NAMALWA (cell line): ENCODE measurements at regions not wholly inside any gene's neighbourhood (a gene's known extent, or its start where the extent isn't known, plus 50 kb on each side); places are given as distances from the start of the nearest gene placed in this dataset.
A peak's percentile ranks its signal among the peaks of the same experiment; 100 is the strongest.

ENCODE experiments used
- DNase-seq: peaks from one replicate; pipeline ENCODE4 v3.0.0-alpha.2; 2015; ENCODE audit warnings: low spot score

GRCh38 chr13:47044842-47045241 lies 148.0 kb upstream of the HTR2A start:
- no peak for DNase-seq

GRCh38 chr13:47039106-47039505 lies 142.3 kb upstream of the HTR2A start:
- no peak for DNase-seq

- no peak for DNase-seq
Measured at GRCh38 chr13:47038188-47038587, 141.3 kb upstream of the HTR2A start.

GRCh38 chr13:47036294-47037008 lies 139.6 kb upstream of the HTR2A start:
- peak; percentile 4 for DNase-seq

GRCh38 chr13:47033216-47033615 lies 136.4 kb upstream of the HTR2A start:
- DNase-seq, result no peak

GRCh38 chr13:47027780-47028437 lies 131.1 kb upstream of the HTR2A start:
- no peak for DNase-seq

- no peak for DNase-seq
Measured at GRCh38 chr13:47025791-47026447, 129.1 kb upstream of the HTR2A start.

GRCh38 chr13:47019977-47020376 lies 123.1 kb upstream of the HTR2A start:
- no peak for DNase-seq

GRCh38 chr13:47017476-47017875 lies 120.6 kb upstream of the HTR2A start:
- no peak for DNase-seq

- DNase-seq, result no peak
Measured at GRCh38 chr13:47008318-47008717, 111.5 kb upstream of the HTR2A start.

GRCh38 chr13:47005756-47006414 lies 109.0 kb upstream of the HTR2A start:
- no peak for DNase-seq

GRCh38 chr13:47004540-47004939 lies 107.7 kb upstream of the HTR2A start:
- no peak for DNase-seq

- no peak for DNase-seq
Measured at GRCh38 chr13:47004027-47004426, 107.2 kb upstream of the HTR2A start.

- DNase-seq, result no peak
Measured at GRCh38 chr13:47000165-47000564, 103.3 kb upstream of the HTR2A start.

- DNase-seq, result no peak
Measured at GRCh38 chr13:46996316-46997030, 99.6 kb upstream of the HTR2A start.

- no peak for DNase-seq
Measured at GRCh38 chr13:46995874-46996273, 99.0 kb upstream of the HTR2A start.

GRCh38 chr13:46994492-46994891 lies 97.6 kb upstream of the HTR2A start:
- no peak for DNase-seq

- DNase-seq, result peak; percentile 56
Measured at GRCh38 chr13:46992383-46992952, 95.6 kb upstream of the HTR2A start.

- DNase-seq, result peak; percentile 18
Measured at GRCh38 chr13:46983881-46984280, 87.0 kb upstream of the HTR2A start.

GRCh38 chr13:46982856-46983582 lies 86.2 kb upstream of the HTR2A start:
- peak; percentile 53 for DNase-seq

- no peak for DNase-seq
Measured at GRCh38 chr13:46975173-46975572, 78.3 kb upstream of the HTR2A start.
